Right lobe of liver (tissue), 4 donors: ENCODE measurements at regions not wholly inside any gene's neighbourhood (a gene's known extent, or its start where the extent isn't known, plus 50 kb on each side); places are given as distances from the start of the nearest gene placed in this dataset.

ENCODE experiments used
- POLR2A ChIP-seq: fragments of 450-650 bp; IDR thresholded peaks from one replicate; pipeline ENCODE4 v1.6.1; 2017; ENCODE audit warnings: antibody characterized with exemption, mild to moderate bottlenecking
- TF ChIP-seq, protein P1 (sequence below), 4 donors: fragments of 200-600 bp in 3 of 4; fragments of 450-650 bp in 1 of 4; IDR thresholded peaks; one replicate each; pipeline versions ENCODE4 v1.5.1 to v1.8.0; 2016 to 2022; ENCODE audit warnings: antibody characterized with exemption in 4 of 4, mild to moderate bottlenecking in 2 of 4
- donor health status: DM: no; HTN: no; CAD: no.
- donor health status: DM: no; HTN: no; CAD: no.
- donor health status: DM: no; HTN: yes; CAD: no.

- TF ChIP-seq, protein P1, sequence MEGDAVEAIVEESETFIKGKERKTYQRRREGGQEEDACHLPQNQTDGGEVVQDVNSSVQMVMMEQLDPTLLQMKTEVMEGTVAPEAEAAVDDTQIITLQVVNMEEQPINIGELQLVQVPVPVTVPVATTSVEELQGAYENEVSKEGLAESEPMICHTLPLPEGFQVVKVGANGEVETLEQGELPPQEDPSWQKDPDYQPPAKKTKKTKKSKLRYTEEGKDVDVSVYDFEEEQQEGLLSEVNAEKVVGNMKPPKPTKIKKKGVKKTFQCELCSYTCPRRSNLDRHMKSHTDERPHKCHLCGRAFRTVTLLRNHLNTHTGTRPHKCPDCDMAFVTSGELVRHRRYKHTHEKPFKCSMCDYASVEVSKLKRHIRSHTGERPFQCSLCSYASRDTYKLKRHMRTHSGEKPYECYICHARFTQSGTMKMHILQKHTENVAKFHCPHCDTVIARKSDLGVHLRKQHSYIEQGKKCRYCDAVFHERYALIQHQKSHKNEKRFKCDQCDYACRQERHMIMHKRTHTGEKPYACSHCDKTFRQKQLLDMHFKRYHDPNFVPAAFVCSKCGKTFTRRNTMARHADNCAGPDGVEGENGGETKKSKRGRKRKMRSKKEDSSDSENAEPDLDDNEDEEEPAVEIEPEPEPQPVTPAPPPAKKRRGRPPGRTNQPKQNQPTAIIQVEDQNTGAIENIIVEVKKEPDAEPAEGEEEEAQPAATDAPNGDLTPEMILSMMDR (IDR thresholded peaks at IDR 0.05), result no peak
- no peak for TF ChIP-seq POLR2A
Observed at GRCh38 chr5:117623042-117623805, 1048.6 kb upstream of the SEMA6A start.
